ENCODE measurements at regions not wholly inside any gene's neighbourhood (a gene's known extent, or its start where the extent isn't known, plus 50 kb on each side); places are given as distances from the start of the nearest gene placed in this dataset.
A peak's percentile ranks its signal among the peaks of the same experiment; 100 is the strongest.

DNA sequence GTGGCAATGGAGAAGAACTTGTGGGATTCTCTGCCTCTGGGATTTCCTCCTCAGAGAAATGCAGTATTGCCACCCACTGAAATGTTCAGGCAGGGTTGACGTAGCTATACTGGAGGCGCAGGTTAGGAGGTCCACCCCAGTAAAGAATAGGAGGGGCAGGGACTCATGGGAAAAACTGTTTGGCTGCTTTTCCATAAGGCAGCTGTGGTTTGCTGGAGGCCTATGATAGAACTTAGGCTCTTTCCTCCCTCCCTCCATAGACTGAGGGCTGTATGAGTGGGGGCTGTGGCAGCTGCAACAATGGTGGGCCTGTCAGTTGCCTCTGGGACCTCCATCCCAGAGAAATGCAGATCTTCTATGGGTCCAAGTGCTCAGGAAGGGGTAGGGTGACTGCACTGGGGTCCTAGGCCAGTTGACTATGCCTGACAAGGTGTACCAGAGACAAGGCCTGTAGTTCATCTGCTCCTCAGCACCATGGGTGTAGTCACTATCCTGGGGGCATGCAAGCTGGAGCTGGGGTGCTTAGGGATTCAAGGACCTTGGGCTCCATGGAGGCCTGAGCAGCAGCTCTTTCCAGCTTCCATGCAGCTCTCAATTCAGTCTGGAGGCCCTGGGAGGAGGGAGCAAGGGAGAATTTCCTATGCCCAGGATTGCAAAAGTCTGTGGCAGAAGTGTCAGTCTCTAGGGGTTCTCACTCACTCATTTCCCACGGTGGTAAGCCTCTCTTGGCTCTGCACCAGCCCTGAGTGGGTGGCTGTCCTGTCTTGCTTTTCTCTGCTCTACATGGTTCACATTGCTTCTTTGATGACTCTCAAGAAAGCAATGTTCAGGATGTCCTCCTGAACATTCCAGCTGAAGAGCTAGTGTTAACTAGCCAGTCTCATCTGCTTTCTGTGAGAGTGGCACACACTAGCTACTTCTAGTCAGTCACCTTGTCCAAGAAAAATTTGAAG, 353.0 kb downstream of the IDS start:
- DNase-seq: no peak

DNA sequence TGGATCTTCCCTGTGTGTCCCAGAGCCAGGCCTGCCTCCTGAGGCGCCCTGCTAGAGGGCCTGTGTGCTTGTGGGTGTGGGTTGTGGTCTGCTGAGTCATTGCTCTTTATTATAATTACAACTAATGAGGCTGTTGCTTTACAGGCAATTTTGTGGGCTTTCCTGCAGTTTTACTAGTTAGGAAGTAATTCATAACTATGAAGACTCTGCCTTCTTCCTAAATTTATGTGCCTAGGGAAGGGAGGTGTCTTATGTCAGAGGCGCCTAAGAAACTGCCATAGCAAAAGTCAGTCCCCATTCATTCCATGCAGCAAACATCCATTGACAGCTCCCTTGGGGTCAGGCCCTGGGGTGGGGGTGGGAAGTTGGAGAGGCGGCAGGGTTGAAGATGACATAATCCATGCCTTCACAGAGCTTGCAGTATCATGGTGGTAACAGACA, 359.2 kb downstream of the IDS start:
- DNase-seq: no peak

DNA sequence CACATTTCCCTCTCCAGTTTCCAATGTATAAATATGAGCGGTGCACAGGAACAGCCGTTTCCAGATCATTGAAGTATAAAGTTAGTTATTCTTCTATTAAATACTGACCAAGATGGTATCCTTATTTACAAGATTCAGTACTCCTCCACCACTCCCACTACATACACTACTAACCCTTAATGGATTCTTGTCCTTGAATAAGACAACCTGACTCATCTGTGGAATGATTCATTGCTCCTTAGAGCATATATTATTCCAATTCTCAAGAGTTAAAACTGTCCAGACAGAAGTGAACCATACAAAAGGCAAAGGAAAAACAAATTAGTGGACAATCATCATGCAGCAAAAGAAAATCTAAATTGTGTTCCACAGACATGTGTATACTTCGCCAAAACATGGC, 373.3 kb downstream of the IDS start:
- no peak for DNase-seq

DNA sequence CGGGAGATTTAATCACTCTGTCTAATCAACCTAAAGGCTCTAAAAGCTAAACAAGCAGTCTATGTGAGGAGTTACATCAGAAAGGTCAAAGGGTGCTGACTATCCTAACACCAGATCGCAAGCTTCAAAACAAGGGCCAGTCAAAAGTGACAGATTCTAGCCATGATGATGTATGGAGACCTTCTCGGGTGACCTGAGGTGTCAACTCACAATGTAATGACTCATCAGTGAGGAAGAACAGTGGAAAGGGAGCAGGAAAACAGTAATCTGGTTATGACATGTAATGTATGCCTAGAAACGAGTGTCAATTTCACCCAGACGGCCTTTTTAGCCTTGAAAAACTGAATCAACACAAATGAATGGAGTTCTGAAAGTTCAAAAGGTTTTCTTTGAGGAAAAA, 375.3 kb downstream of the IDS start:
- no peak for DNase-seq

DNA sequence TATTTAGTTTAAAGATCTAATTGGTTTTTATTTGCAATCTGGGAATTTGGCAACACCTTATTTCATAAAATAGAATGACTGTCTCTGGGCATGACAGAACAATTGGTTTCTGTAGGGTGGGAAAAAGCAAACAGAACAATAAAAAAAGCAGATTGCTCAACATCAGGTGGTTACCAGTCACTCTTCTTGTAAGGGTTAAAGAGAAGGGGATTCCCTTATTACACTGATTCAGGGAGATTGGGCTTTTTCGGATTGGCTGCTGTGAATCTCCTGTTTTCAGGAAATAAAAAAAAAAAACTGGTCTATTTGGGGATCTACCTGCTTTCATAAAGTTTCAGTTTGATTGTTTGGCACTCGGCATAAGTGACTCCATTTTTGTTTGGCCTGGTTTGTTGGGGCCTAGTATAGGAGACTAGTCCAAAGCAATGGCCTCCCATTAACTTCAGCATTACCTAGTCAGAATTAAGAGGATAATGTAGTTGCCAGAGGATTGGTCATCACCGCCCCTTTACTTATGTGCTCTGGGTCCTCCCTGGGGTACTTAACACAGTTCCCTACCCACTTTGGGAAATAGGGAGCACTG, 380.5 kb downstream of the IDS start:
- no peak for DNase-seq

DNA sequence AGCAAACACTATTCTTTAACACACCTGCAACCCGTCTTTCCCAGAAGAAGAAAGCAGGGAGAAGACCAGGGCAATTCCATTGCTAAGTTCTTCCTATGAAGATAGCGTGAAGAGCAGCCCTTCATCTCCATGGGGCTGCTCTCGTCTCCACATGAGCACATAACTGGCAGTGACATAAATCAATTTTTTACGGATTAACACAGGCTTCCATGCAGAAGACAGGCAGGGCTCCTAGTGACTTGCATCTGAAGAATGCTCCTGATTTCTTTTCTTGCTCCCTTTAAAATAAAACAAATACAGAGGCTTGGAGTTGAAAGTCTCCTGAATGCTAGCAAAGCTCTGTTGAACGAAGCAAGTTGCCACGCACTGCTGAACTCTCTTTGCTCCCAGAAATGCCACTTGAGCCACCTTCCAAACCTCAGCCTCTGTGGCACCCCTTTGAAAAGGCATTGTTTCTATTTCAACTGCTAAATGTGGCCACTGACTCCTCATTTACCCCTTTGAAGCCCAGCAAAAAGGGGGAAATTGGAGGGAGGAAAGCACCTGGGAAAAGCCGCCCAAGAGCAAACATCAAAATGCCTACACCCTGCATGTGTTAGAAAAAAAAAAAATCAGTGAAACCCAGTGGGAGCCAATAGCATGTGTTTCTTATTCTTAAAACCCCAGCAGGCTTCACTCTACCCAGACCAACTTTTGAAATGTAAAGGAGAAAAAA, 383.7 kb downstream of the IDS start:
- no peak for DNase-seq

DNA sequence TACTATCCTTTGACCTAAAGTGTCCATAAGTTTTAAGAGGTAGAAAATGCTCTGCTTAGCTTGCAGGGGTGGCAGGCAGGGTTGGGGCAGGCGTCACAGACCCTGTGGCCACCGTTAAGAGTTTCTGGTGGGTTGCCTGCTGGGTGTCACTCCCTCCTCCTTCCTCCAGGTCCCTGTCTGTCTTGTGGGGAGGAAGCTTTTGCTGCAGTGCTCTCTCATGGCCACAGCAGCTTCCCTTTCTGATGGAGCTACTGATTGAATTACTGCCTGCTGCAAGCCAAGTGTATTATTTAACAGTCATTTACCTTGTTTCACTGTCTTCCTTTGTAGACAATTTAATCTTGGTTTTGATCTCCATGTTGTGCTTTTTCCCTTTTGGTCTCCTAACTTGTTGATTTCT, 384.6 kb downstream of the IDS start:
- no peak for DNase-seq

DNA sequence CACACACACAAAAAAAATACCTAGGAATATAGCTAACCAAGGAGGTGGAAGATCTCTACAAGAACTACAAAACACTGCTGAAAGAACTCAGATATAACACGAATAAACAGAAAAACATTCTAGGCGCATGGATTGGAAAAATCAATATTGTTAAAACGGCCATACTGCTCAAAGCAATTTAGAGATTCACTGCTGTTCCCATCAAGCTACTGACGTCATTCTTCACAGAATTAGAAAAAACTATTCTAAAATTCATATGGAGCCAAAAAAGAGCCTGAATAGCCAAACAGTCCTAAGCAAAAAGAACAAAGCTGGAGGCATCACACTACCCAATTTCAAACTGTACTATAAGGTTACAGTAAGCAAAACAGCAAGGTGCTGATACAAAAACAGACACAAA, 390.2 kb downstream of the IDS start:
- DNase-seq: no peak

DNA sequence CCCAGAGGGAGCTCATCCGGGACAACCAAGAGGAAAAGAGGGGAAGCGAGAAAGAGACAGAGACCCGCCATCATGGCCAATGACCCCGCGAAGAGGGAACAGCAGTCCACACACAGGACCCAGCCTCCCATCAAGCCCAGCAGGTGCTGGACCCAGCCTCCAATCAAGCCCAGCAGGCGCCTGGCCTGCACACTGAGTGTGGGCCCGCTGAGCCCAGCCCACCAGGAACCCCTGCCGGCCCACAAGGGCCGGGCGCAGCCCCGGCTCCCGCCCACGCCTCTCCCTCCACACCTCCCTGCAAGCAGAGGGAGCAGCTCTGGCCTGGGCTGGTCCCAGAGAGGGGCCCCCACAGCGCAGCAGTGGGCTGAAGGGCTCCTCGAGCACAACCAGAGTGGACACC, 391.1 kb downstream of the IDS start:
- no peak for DNase-seq

DNA sequence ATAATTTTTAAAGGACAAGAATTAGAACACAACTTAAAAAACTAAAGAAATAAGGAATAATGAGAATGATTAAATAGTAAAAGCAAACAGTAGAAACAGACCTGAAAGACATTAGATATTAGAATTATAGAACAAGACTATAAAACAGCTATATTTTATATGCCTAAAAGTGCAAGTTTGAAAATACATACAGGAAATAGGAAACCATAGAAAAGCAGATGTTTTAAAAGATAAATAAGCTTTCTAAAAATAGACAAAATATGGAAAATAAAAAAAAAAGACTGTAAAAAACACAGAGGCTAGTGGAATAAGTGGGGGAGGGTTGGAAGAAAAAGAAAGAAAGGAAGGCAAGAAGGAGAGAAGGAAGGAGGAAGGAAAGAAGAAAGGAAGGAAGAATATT, 407.3 kb downstream of the IDS start:
- DNase-seq: no peak

DNA sequence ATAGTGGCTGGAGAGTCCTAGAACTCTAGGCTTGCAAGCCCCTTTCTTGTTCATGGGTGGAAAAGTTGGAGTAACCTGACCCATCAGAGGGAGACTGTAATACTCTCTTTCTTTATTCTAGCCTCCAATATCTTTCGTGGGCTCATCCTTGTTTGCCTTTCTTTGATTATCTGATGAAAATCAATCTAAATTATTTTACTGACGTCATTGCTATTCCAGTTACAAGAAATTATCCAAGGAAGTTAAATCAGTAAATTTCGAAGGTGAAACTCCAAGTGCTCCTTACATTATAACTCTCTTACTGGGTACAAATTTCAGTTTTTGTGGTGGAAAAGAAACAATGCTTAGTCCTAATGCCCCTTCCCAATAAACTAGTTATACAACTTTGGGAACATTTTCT, 412.9 kb downstream of the IDS start:
- DNase-seq: no peak

DNA sequence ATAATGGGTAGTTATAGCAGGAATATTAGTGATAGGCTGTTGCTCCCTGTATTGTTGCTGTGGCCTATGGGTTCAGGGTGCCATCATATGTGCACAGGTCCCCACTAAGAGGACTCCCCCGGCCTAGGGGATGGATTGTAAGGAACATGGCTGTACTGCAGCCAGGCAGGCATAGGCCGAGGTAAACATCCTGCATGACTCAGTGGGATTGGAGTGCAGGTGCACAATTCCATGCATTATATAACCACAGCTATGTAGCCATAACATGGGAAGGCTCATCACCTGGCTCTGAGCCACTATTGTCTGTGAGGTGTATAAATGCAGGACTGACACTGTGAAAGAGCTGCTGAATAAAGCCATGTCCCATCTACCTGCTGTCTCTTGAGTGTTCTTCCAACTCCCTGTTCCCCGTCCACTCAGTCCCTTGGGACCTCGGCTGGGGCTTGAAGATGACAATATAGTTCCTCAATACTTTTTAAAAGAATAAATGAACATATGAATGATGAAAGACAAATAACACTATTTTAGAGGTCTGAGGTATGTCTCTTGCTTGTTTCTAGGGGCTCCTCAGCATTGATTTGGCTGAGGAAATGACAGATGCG, 425.2 kb downstream of the IDS start:
- no peak for DNase-seq

DNA sequence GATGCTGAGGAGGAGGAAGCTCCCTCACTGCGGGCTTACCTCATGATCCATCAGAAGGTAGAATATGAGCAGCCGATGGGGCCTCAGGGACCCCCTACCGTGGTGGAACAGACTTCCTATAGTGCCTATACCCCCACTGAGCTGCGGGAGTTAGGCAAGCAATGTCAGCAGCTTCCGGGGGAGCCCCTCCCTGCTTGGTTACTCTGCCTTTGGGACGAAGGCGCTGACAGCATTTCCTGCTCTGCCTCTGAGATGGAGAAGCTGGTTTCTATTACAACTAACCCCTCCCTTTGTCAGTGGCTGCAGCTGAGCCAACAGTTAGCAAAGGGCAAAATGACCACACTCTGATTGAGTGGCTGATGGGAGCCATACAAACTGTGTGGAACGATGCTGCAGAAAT, 430.7 kb downstream of the IDS start:
- DNase-seq: peak; percentile 0

DNA sequence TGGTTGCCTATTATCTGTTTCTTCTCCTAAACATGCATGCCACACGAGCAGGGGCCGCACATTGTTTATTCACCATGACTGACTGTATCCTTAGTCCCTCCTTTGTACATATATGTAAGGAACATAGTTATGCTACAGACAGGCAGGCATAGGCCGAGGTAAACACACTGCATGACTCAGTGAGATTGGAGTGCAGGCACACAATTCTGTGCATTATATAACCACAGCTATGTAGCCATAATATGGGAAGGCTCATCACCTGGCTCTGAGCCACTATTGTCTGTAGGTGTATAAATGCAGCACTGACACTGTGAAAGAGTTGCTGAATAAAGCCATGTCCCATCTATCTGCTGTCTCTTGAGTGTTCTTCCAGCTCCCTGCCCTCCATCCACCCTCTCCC, 431.6 kb downstream of the IDS start:
- no peak for DNase-seq

DNA sequence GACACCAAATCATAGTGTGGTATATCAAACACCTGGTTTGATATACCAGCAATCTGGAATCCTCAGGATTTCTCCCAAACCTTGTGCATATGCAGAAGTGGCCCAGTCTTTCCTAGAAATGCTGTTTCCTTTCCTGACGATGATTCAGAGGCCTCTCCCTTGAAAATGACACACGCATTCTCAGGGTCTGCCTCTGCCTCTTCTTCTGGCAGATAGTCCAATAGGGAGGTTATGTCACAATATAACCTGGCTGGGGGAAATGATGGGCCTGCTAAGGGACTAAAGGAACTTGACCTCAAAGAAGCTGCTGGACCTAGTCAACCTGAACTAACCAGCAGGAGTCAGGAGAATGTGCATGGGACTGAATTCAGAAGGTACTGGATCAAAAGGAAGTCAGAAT, 435.2 kb downstream of the IDS start:
- no peak for DNase-seq

DNA sequence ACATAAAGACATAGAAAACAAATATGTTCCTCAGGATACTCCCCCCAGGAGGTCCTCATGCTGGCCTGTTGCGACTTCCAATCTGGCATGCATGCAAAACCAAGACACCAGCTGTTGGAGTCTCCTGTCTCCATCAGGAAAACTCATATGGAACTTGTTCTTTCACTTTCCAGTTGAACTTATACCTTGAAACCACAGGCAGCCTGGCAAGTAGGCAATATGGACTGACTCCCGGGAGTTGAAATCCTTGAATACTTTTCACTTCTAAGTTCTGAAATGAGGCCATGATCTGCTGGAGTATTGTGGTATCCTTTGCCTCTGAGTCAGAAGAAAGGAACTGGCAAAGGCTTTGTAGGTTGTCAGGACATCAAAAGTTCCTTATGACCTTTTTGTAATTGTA, 444.2 kb downstream of the IDS start:
- no peak for DNase-seq

All from GF-D8 (cell line).